Non-pigmented ciliary epithelial cell (primary cell): ENCODE measurements at regions not wholly inside any gene's neighbourhood (a gene's known extent, or its start where the extent isn't known, plus 50 kb on each side); places are given as distances from the start of the nearest gene placed in this dataset.

Source experiments
- DNase-seq: peaks from one replicate; pipeline ENCODE4 v3.0.0-alpha.2; 2010; ENCODE audit warnings: low read depth

DNA sequence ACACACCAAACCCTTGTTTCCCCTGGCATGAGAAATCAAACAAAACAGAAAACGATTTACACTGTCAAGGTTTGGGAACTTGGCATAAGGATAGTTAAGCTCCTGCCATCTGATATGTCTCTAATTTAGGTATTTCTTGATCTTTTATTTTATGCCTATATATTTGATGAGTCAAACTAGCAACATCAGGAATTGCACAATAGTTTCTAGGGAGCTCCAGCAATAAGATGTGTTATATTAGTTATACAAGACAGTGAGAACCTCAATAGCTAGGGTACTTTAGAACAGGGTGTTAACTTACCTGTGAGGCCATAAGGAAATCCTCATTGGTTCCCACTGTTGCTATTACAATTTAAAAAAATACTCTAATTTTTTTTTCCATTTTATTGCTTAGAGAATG, 474.2 kb downstream of the GBA3 start:
- DNase-seq = no peak

DNA sequence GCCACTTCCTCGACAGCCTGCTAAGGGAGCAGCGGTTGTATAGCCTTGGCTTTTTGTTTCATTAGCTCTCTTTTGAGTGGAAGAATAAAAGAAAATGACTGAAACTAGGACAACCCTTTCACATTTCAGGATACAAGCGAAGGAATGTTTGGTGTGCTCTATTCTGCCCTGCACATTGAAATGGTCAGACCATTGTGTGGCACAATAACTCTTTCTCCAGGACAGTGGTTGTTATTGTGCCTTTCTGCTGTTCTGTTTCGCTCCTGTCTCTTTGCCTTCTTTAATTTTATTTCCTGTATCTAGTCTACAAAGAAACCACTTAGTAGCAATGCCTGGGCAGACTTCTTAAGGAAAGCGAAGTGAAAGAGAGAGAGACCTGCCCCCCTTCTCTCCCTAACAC, 473.7 kb downstream of the GBA3 start:
- DNase-seq = no peak

DNA sequence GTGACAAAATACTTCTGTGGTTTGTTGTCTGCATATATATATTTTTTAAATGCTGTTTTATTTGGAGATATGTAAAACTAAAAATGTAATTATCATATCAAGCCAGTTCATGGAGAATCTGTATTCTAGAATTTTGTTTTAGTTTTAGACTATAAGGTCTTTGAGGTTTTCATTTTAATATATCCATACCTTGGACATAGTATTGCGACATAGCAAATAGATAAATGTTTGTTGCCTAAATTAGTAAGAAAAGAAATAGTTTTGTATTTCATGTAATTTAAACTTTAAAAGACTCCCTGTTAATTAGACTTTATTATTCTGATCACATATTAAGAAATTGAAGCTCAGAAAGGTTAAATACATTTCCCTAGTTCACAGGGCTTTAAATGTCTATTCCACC, 472.9 kb downstream of the GBA3 start:
- DNase-seq = no peak

DNA sequence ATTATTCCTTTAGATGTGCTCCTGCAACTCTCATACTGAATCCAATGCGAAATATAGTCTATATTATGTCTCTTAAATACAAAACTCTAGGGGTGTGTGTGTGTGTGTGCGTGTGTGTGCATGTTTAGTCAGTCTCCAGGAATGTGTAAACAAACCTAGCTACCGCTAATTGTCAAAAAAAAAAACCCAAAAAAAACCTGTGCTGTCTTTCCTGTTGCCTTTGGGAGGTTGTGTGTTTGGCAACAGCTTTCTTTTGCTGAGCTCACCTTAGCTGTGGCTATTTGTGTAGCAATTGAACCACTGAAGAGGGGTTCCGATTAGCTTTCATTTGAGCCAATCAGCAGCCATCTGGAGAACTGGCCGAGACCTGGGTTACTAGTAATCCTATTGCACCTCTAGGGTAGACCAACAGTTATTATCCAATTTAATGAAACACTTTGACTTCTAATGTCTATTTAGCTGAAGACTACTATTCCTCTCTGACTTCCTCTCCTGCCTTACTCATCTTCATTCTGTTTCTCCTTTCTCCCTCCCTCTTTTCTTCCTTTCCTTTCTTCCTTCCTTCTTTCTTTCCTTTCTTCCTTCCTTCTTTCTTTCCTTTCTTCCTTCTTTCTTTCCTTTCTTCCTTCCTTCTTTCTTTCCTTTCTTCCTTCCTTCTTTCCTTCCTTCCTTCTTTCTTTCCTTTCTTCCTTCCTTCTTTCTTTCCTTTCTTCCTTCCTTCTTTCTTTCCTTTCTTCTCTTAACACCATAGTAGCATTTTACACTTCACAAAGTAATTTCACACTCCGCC, 471.1 kb downstream of the GBA3 start:
- no peak for DNase-seq

DNA sequence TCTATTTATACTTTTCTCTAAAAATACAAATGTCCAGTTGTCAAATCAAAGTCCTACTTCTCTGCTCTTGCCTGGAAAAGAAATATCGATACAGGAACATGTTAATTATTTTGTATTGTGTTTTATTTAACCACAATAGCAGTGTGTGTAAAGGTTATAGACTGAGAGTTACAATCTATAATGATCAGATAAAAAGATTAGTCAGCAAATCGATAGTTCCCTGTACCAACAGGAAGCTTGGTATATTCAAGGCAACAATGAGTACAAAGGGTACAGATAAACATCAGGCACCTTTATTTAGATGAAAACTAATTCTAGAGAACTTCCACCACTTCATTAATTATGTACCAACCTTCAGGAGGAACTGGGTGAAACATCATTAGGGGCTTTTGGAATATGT, 469.5 kb downstream of the GBA3 start:
- DNase-seq = no peak

DNA sequence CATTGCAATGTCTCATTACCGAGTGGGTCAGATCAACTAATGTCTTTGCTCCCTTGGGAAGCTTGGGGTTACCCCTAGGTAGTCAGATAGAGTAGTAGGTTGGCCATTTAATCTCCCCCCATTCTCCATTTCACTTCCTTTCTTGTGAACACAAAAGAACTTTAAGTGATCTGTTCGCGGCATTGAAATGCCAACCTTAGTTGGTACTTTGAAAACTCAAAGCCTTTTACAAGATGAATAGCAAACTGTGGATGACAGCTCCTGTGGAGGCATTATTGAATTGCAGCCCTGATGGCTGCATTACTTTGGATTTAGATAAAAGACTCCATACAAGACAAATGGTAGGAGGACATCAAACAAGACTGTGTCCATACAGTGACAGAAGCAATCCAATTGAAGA, 469.1 kb downstream of the GBA3 start:
- no peak for DNase-seq

DNA sequence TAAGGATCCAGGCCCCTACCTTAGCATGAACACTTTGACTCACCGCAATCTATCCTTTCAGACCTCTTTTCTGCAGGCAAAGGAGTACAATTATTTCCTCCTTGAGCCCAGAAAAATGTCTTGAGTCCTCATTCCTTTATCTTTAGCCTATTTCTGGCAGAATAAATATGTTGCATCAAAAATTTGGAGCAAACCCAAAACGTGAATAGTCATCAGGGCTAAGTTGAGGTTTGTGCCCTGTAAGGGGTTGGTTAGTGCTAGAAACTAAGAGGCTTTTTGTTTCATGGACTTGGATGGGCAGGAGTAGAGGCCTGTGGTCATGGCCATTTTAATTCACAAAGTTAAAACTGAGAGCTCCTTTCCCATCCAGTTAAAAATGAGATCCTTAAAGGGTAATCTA, 460.3 kb downstream of the GBA3 start:
- DNase-seq = no peak

DNA sequence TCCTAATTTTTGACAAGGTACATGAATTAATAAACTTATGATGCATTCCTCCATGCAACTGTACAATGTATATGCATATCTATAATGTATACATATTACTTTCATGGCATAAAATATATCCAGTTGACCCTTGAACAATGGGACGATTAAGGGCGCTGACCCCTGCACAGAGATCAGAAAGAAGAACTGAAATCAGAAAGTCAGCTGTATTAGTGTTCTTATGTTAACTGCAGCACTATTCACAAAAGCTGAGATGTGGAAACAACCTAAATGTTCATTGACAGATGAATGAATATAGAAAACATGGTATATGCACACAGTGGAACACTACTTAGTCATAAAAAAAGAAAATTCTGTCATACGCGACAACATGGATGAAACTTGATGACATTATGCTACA, 457.1 kb downstream of the GBA3 start:
- no peak for DNase-seq

DNA sequence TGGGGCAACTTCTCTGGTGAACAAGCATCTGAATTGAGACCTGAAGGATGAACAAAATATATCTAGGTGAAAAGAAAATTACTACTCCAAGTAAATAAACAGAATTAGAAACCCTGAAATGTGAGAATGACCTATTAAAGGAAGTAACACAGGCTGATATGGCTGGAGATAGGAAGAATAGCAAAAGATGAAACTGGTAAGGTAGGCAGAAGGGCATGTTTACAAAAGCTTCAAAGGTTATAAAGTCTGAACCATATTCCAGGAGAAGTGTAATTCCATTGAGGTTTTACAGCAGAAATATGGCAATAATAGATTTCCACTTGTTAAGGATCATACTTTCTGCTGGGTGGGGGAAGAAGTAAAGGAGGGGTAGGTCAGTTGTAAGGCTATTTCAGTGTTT, 452.0 kb downstream of the GBA3 start:
- DNase-seq = no peak

DNA sequence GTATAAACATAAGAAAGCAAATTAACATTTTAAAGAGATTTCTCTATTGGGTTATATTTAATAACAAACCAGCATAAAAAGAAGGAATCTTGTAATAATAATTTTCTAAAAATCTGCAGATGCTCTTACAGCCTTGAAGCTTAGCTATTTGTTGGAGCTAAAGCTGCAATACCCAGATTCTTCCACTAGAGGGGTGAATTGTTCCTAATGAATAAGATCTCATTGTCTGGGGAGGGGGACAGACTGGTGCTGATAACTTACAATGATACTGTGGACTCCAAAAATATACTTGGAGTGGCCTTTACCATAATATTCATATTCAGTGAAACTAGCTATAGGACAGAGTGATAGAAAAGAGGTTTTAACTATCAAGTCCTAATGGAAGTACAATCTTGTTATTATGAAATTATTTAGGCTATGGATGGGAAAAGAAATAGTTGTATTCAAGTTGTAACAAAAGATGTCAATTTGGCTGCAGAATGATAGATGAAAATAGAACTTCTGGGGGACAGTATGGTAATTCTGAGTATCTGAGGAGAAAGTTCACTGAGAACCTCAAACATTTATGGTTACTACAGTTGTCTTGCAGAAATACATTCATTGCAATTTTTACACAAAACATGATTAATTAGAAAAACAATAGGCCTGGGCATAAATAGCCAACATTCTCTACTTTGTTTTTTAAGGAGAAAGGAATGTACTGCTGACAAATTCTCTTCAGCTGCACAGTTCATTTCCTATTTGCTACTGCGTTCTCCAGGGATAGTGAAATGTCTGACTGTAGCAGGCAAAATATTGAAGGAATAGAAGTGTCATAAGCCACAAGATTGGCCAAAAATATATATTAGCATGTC, 443.3 kb downstream of the GBA3 start:
- peak; percentile 23 for DNase-seq

DNA sequence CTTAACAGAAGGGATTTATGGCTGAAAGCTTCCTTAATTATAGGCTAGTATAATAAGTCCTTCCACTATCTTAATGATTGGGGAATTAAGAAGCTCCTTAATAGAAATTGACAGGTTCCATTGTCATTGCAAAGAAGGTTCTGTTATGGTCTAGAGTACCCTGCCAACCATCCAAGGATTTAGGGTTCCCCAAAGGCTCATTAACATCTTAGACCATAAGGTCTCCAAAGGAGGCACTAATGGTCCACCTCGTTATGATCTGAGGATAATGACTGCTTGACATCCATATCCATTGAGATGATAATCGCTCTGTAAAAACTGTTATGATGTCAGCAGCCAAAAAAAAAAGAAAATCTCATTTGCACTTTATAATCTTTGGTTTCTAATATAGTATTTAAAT, 441.6 kb downstream of the GBA3 start:
- no peak for DNase-seq

DNA sequence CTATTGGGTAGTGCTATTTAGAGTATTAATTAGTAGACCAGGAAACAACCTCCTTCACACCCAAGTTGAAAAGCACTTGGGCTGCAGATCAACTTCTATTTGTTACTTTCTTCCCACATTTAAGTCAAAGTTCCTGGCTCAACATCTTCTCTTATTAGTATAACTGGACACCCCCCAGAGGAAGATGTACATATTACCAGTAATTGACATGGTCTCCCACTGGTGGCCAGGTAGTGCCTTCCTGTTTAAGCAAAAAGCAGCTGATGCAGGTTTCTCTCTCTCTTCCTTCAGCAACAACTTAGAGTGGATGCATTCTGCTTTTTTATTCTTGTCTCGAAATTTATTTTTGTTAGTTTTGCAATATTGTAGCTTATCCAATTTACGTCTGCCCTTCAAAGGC, 438.1 kb downstream of the GBA3 start:
- no peak for DNase-seq

DNA sequence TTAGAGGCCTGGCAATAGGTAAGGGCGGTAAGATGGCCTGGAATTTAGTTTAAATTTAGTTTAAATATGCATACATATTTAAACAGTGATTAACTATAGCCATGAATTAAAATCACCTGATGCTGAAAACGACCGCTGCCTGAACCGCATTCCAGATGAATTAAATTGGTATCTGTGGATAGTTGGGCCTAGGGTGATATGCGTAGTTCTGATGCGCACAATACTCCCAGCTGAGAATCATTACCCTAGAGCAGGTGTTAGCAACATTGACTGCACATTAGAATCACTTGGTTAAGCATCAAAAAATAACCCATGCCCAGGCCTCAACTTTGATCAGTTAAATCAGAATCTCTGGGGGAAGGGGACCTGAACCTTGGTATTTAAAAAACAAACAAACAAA, 432.4 kb downstream of the GBA3 start:
- DNase-seq = no peak

DNA sequence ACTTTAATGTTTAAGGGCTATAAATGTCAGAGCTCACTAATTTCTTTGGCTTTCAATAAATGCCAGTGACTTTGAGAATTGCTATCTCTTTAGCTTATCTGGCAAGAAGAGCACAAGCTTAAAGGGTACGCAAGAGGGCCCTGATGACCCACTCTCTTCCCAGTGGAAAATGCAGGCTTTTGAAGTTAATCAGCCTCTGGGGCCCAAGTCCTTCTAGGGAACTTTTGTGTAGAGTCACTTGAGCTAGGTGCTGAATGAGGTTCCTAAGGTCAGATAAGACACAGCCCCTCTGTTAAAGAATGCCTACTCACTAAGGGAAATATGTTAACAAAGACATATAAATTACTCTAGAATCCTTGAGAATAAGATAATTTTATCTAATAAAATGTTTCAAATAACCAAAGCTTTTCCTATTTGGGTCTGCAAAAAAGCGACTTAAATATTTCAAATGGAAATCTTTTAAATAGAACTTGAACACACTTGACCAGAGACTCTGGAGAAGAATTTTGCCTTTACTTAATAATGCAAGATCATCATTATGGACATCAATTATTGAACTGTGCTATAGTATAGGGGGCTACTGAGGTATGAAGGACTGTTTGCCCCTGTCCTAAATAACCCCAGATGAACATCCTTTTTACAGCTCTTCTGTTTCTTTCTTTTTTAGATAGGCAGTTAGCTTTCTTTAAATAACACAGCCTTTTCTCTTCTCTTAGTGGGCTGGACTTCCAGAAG, 430.1 kb downstream of the GBA3 start:
- DNase-seq = no peak

DNA sequence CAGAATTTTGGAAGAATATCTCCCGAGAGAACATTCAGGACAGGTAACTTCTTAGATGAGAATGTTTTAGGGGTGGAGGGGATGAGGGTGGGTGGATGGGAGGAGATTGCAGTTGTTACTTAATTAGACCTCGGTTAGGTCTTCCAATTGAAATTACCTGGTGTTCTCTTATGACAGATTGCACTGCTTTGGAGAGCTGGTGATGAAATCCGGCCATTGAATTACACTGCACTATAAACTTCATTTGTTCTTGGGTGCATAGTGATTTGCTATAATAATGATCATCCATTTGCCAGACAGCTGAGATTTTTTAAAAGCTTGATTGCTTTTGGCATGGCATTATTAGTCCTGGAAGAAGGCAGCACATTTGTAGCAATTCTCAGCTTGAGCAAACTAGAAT, 427.6 kb downstream of the GBA3 start:
- no peak for DNase-seq

DNA sequence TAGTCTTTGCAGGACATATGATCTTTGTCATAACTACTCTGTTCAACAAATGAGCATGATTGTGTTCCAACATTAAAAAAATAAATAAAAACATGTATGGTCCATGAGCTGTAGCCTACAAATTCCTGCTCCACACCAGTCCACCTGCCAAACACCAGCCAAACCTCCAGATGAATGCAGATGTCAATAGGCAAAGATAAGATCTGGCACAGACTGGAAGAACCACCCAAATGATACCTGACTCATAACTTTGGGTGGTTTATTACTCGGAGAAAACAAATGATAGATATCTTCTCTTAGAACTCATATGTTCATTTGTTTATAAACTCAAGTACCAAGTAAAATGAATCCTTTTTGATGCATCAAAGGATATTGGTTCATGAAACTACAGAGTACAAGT, 425.1 kb downstream of the GBA3 start:
- no peak for DNase-seq

DNA sequence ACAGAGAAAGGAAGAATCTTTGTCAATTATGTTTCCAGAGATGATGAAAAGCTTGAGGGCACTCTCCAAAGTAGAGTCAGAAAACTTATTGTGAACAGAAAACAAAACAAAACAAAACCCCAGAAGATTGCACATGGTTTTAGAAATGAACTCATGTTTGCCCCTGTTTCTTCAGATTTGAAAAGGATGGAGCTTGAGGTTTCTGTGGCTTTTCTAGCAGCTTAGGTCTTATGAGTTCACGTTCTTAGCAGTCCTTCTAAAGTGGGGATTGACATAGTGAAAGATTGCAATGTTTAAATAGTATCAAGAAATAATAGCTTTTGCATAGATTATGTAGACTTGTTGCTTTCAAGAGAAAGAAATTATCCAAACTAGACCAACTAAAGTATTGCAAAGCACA, 421.8 kb downstream of the GBA3 start:
- no peak for DNase-seq

DNA sequence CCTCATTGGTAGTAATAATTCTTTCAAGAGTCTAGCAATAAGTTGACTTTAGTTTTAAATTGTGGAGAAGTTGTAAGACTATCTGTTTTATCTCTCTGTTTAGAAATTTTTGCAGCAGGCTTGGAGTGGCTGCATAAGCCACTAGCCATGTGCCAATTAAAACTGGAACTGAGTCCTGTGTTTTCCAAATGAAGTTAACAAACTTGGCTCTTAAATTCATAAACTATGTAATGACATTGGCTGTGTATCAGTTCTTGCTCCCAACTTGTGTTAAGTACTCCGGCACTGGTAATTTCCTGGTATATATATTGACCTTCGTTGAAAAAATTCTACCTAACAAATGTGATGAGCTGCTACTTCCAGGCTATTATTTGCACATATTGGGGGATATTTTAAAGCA, 420.4 kb downstream of the GBA3 start:
- DNase-seq = no peak

DNA sequence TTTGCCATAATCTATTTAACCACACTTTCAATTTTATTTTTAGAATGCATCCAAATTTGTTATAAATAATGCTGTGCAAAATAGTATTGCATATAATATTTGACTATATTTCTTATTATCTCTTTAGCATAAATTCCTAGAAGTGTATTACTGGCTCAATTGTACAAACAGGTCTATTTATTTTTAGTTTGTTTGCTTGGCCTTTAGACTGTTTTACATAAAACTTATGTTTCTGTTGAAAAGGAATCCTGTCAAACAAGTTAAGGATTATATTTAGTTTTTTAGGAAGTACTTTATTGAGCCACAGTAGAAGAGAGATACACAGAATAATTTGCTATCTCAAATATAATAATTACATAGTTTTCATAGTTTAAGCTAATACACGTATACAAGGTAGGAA, 413.8 kb downstream of the GBA3 start:
- DNase-seq = no peak

DNA sequence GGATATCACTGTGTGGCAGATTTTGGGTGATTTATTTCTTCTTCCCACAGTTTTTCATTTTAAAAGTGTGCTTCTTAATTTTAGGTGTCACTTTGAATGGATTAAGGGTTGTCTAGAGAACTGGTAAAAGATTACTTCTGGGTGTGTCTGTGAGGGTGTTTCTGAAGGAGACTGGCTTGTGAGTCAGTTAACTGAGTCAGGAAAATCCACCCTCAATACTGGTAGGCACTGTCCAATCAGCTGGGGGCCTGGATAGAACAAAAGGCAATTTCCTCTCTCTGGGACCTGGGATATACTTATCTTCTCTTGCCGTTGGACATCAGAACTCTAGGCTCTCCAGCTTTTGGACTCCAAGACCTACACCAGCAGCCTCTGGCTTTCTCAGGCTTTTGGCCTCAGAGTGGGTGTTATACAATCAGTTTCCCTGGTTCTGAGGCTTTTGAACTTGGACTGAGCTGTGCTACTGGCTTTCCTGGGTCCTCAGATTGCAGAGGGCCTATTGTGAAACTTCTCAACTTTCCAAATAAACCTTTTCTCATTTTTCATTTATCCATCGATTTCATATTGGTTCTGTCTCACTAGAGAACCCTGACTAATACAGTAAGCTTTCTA, 413.1 kb downstream of the GBA3 start:
- DNase-seq = no peak

DNA sequence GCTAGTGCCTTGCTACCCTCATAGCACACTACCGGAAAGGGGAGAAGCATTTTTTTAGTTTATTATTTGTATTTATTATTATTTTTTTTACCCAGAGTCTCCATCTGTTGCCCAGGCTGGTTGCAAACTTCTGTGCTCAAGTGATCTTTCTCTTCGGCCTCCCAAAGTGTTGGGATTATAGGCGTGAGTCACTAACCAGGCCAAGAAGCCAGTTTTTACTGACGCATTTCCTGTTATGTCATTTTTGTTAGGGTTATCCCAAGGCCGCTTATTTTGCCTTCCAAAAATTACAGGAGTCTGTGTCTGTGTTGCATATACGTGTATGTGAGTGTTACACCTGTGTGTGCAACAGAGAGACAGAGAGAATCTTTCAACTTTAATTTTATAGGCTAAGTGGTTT, 404.5 kb downstream of the GBA3 start:
- DNase-seq = peak; percentile 76

DNA sequence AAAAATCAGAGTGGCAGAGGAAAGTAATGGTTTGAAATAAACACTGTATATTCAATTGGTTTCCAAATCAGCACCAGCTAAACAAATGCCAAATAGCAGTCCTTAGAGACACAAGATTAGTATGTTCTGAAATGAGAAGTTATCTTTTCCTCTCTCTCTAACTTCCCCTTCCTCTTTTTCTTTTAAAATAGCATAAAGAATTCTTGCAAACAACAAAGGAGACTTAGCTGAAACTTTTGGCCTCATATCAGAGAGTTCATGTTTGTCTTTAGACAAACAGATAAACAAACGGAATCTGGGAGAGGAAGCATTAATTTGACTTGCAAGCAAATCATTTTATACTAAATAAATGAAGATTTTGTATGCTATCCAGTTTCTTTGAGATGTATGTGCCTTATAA, 399.0 kb downstream of the GBA3 start:
- no peak for DNase-seq

DNA sequence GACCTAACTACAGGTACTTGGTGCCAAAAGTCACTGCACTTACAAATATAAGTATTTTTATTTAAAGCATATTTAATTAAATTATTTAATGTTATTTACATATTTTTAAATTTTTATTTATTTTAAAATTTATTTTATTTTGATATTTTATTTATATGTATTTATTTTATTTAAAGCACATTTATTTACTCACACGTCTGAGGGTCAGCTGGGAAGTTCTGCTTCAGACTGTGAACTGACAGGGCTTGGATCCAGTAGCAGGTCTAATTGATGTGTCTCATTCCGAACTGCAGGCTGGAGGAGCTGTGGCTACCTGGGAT, 392.5 kb downstream of the GBA3 start:
- DNase-seq = no peak
